ENCODE measurements at regions not wholly inside any gene's neighbourhood (a gene's known extent, or its start where the extent isn't known, plus 50 kb on each side); places are given as distances from the start of the nearest gene placed in this dataset.

- Histone ChIP-seq H3K27me3 (ENCODE audit: insufficient read depth, low read length) (no peaks in the 10 kb centered on the region), H3K36me3 (ENCODE audit: control insufficient read depth in 1 of 2, insufficient read depth in 2 of 2, low read length in 2 of 2) (no peaks in the 10 kb centered on the region), H4K20me1 (ENCODE audit: insufficient read depth) (no peaks in the 10 kb centered on the region), H3K4me2 (ENCODE audit: low read length) (no peak overlapping the region), H3K79me2 (ENCODE audit: insufficient read depth, low read length) (no peaks in the 10 kb centered on the region), H3K9ac (ENCODE audit: low read length) (no peak overlapping the region), H3K9me2 (ENCODE audit: insufficient read depth) (no peaks in the 10 kb centered on the region), H3K9me3 (ENCODE audit: control insufficient read depth in 1 of 2, insufficient read depth in 1 of 2, low read depth in 1 of 2, low read length in 2 of 2) (no peaks in the 10 kb centered on the region), H2AFZ (ENCODE audit: low read depth, low read length, poor library complexity, severe bottlenecking) (no peak overlapping the region), H3K4me1 (ENCODE audit: control insufficient read depth in 1 of 2, insufficient read depth in 2 of 2, low read length in 2 of 2) (no peaks in the 10 kb centered on the region), H3K4me3 (replicated peaks in 1 of 2; ENCODE audit: low read depth in 1 of 2, low read length in 2 of 2) (no peak overlapping the region), H3K27ac (ENCODE audit: low read depth, low read length) (no peak overlapping the region)
- ChIA-PET CTCF (no interaction called here), POLR2A (no interaction called here), RAD21 (ENCODE audit: low non-redundant PET in 1 of 2, low total read pairs in 2 of 2, uncharacterized antibody in 2 of 2, unreplicated experiment in 2 of 2) (interaction anchor here in 1 of 2 experiments (0.6 kb wide), 1 partner anchor 550 kb away, joined by 3 read pairs; no protein-coding TSS in a partner anchor)
- no TSS peak for BruUV-seq (replicated peaks)
- intact Hi-C loops (cut with micrococcal nuclease), result no loop called here
- ATAC-seq (no peak), DNase-seq (ENCODE audit: low read depth, low spot score) (no peak)
- no peak for TF ChIP-seq ELF1 (IDR thresholded peaks at IDR 0.05; ENCODE audit: borderline replicate concordance, low read depth)
- no peak for TF ChIP-seq MAX (IDR thresholded peaks at IDR 0.05)
- no peak for TF ChIP-seq SP1 (IDR thresholded peaks at IDR 0.05; ENCODE audit: low read depth)
These were observed 107.5 kb upstream of the WAC start for GRCh38 chr10:28425422-28425821.

- intact Hi-C loops (cut with micrococcal nuclease), result no loop called here
- no peaks in the 10 kb centered on the region for H3K36me3 ChIP-seq (ENCODE audit: control insufficient read depth in 1 of 2, insufficient read depth in 2 of 2, low read length in 2 of 2)
- no peaks in the 10 kb centered on the region for H3K79me2 ChIP-seq (ENCODE audit: insufficient read depth, low read length)
- no peaks in the 10 kb centered on the region for H3K27me3 ChIP-seq (ENCODE audit: insufficient read depth, low read length)
- no peak overlapping the region for H3K4me3 ChIP-seq (replicated peaks in 1 of 2; ENCODE audit: low read depth in 1 of 2, low read length in 2 of 2)
- ATAC-seq (no peak), DNase-seq (ENCODE audit: low read depth, low spot score) (no peak)
- RAD21 ChIA-PET (ENCODE audit: low non-redundant PET in 1 of 2, low total read pairs in 2 of 2, uncharacterized antibody in 2 of 2, unreplicated experiment in 2 of 2), result no interaction called here
- H3K9me2 ChIP-seq (ENCODE audit: insufficient read depth), result no peaks in the 10 kb centered on the region
- no peaks in the 10 kb centered on the region for H4K20me1 ChIP-seq (ENCODE audit: insufficient read depth)
- no peaks in the 10 kb centered on the region for H3K4me1 ChIP-seq (ENCODE audit: control insufficient read depth in 1 of 2, insufficient read depth in 2 of 2, low read length in 2 of 2)
- H3K9me3 ChIP-seq (ENCODE audit: control insufficient read depth in 1 of 2, insufficient read depth in 1 of 2, low read depth in 1 of 2, low read length in 2 of 2), result no peaks in the 10 kb centered on the region
- H3K9ac ChIP-seq (ENCODE audit: low read length), result no peak overlapping the region
- H3K4me2 ChIP-seq (ENCODE audit: low read length), result no peak overlapping the region
- no peak overlapping the region for H2AFZ ChIP-seq (ENCODE audit: low read depth, low read length, poor library complexity, severe bottlenecking)
- POLR2A ChIA-PET, result no interaction called here
- H3K27ac ChIP-seq (ENCODE audit: low read depth, low read length), result no peak overlapping the region
- CTCF ChIA-PET, result no interaction called here
- no TSS peak for BruUV-seq (replicated peaks)
- no peak for TF ChIP-seq MAX (IDR thresholded peaks at IDR 0.05)
- no peak for TF ChIP-seq TCF7L2 (IDR thresholded peaks at IDR 0.05; ENCODE audit: borderline replicate concordance, extremely low read depth, insufficient read depth, insufficient read length)
- TF ChIP-seq CTCF (IDR thresholded peaks at IDR 0.05 in 2 of 3, conservative IDR thresholded peaks at IDR 0.05 in 1 of 3; ENCODE audit: borderline replicate concordance in 1 of 3, insufficient read depth in 1 of 3, low read depth in 2 of 3, low read length in 2 of 3), result no peak
- TF ChIP-seq SP1 (IDR thresholded peaks at IDR 0.05; ENCODE audit: low read depth), result no peak
- TF ChIP-seq EZH2 (IDR thresholded peaks at IDR 0.05), result no peak
- TF ChIP-seq FOSL1 (IDR thresholded peaks at IDR 0.05; ENCODE audit: low read depth), result no peak
- no peak for TF ChIP-seq POLR2A (IDR thresholded peaks at IDR 0.05; ENCODE audit: borderline replicate concordance, extremely low read depth, insufficient read depth, insufficient read length)
These were observed 106.3 kb upstream of the WAC start for GRCh38 chr10:28426392-28427159.
